K562 (cell line): ENCODE measurements at regions not wholly inside any gene's neighbourhood (a gene's known extent, or its start where the extent isn't known, plus 50 kb on each side); places are given as distances from the start of the nearest gene placed in this dataset.

ENCODE experiments used
- ARID3A ChIP-seq: IDR thresholded peaks from 2 replicates; pipeline ENCODE4 v1.6.1; 2012; ENCODE audit warnings: low read depth, low read length, improper control_type of control experiment, borderline replicate concordance
- DNMT1 ChIP-seq: fragments of 450-650 bp; IDR thresholded peaks from 2 replicates; pipeline ENCODE4 v1.6.1; 2016; ENCODE audit warnings: antibody characterized with exemption, mild to moderate bottlenecking
- E2F5 ChIP-seq: sonication (generic); formaldehyde crosslinking; IDR thresholded peaks from 2 replicates; pipeline ENCODE4 v1.8.0; 2022; ENCODE audit warnings: mild to moderate bottlenecking, missing genetic modification reagents
- FOXM1 ChIP-seq, 2 experiments: fragments of 450-650 bp in 1 of 2; sonication (generic) in 1 of 2; formaldehyde crosslinking in 1 of 2; IDR thresholded peaks; 2 replicates each; pipeline versions ENCODE4 v1.6.1 to v1.9.0; 2017 to 2022; ENCODE audit warnings: low read depth in 2 of 2, mild to moderate bottlenecking in 2 of 2, missing genetic modification reagents in 1 of 2, moderate library complexity in 1 of 2
- HOMEZ ChIP-seq: fragments of 250-450 bp; sonication (Bioruptor Pico); IDR thresholded peaks from 2 replicates; pipeline ENCODE4 v1.4.0; 2020; ENCODE audit warnings: mild to moderate bottlenecking, moderate library complexity
- MIER1 ChIP-seq: fragments of 450-650 bp; IDR thresholded peaks from 2 replicates; pipeline ENCODE4 v1.6.1; 2016; ENCODE audit warnings: antibody characterized with exemption, mild to moderate bottlenecking, low read depth
- MTA3 ChIP-seq: fragments of 450-650 bp; formaldehyde crosslinking; IDR thresholded peaks from 2 replicates; pipeline ENCODE4 v1.6.1; 2017; ENCODE audit warnings: mild to moderate bottlenecking, borderline replicate concordance
- THRA ChIP-seq: fragments of 450-650 bp; IDR thresholded peaks from 2 replicates; pipeline ENCODE4 v1.6.1; 2017; ENCODE audit warnings: mild to moderate bottlenecking, moderate library complexity
- THRB ChIP-seq: fragments of 450-650 bp; formaldehyde crosslinking; conservative IDR thresholded peaks from 2 replicates; pipeline ENCODE4 v1.4.0; 2022; ENCODE audit warnings: mild to moderate bottlenecking, missing genetic modification characterization
- ZBED1 ChIP-seq: IDR thresholded peaks from 2 replicates; pipeline ENCODE4 v1.6.1; 2014
- ZFP91 ChIP-seq: sonication (generic); formaldehyde crosslinking; IDR thresholded peaks from 2 replicates; pipeline ENCODE4 v1.8.0; 2022; ENCODE audit warnings: mild to moderate bottlenecking, missing genetic modification reagents
- ZNF23 ChIP-seq: fragments of 250-450 bp; sonication (Bioruptor Pico); IDR thresholded peaks from 2 replicates; pipeline ENCODE4 v1.4.0; 2020; ENCODE audit warnings: mild to moderate bottlenecking
- ZNF232 ChIP-seq: sonication (generic); formaldehyde crosslinking; IDR thresholded peaks from 2 replicates; pipeline ENCODE4 v1.8.0; 2022; ENCODE audit warnings: mild to moderate bottlenecking, missing genetic modification reagents
- ZNF408 ChIP-seq: fragments of 250-450 bp; sonication (Bioruptor Pico); IDR thresholded peaks from 2 replicates; pipeline ENCODE4 v1.4.0; 2020; ENCODE audit warnings: low read depth, mild to moderate bottlenecking, moderate library complexity
- ZNF586 ChIP-seq: fragments of 450-650 bp; formaldehyde crosslinking; conservative IDR thresholded peaks from 2 replicates; pipeline ENCODE4 v1.4.0; 2020; ENCODE audit warnings: mild to moderate bottlenecking, moderate library complexity
- ZNF639 ChIP-seq, 2 experiments: fragments of 200-800 bp in 1 of 2; sonication (Bioruptor generic) in 1 of 2; sonication (generic) in 1 of 2; formaldehyde crosslinking in 1 of 2; IDR thresholded peaks in 1 of 2; conservative IDR thresholded peaks in 1 of 2; 2 replicates each; pipeline versions ENCODE4 v1.5.0 to v1.6.1; 2016 to 2020; ENCODE audit warnings: missing compliant biosample characterization in 1 of 2, missing genetic modification characterization in 1 of 2, missing genetic modification reagents in 1 of 2

- no peak for TF ChIP-seq ARID3A
- no peak for TF ChIP-seq ZNF408
- TF ChIP-seq DNMT1 = no peak
- TF ChIP-seq MIER1 = no peak
- TF ChIP-seq E2F5 (CRISPR knock-in tag) = no peak
- TF ChIP-seq THRB (CRISPR knock-in tag) = no peak
- no peak for TF ChIP-seq ZNF23 (CRISPR knock-in tag)
- TF ChIP-seq ZFP91 (CRISPR knock-in tag) = no peak
- TF ChIP-seq FOXM1 (IDR thresholded peaks at IDR 0.05; ENCODE audit: low read depth) = no peak
- TF ChIP-seq FOXM1 (CRISPR knock-in tag; IDR thresholded peaks at IDR 0.05; ENCODE audit: low read depth) = no peak
- TF ChIP-seq THRA = no peak
- no peak for TF ChIP-seq HOMEZ (CRISPR knock-in tag)
- TF ChIP-seq ZNF586 (CRISPR knock-in tag) = no peak
- no peak for TF ChIP-seq MTA3
- TF ChIP-seq ZNF639 (CRISPR knock-in tag; conservative IDR thresholded peaks at IDR 0.05 in 1 of 2, IDR thresholded peaks at IDR 0.05 in 1 of 2) = peak in 1 of 2 experiments; percentile 90; a peak in 2 of 4 replicates
- TF ChIP-seq ZBED1 = no peak
- TF ChIP-seq ZNF232 = no peak
These were observed 100.7 kb downstream of the DUSP6 start (continued) for GRCh38 chr12:89251342-89252271.
